Kidney (tissue), 13 donors: ENCODE measurements at regions not wholly inside any gene's neighbourhood (a gene's known extent, or its start where the extent isn't known, plus 50 kb on each side); places are given as distances from the start of the nearest gene placed in this dataset.

Experiments used
- DNase-seq, 5 donors: peaks; one replicate each; pipeline ENCODE4 v3.0.0-alpha.2; 2013 to 2020
- FAIRE-seq: peaks from 2 replicates; lab custom pipeline; 2012; peaks lifted over from hg19 to GRCh38; lab: Jason Lieb, UNC
- H3K27ac ChIP-seq, 2 donors: one replicate each; pipeline ENCODE4 v1.7.0; 2013; ENCODE audit warnings: low read depth in 2 of 2, low read length in 2 of 2, inconsistent platforms in 1 of 2
- H3K27me3 ChIP-seq: one replicate; pipeline ENCODE4 v1.7.1; 2013; ENCODE audit warnings: low read length, inconsistent platforms; ENCODE audit not compliant: control insufficient read depth, insufficient read depth
- H3K36me3 ChIP-seq, 3 donors: one replicate each; pipeline versions ENCODE4 v1.7.0 to v1.7.1; 2013; ENCODE audit warnings: low read length in 3 of 3, control low read depth in 1 of 3, inconsistent platforms in 1 of 3; ENCODE audit not compliant: insufficient read depth in 3 of 3, control insufficient read depth in 2 of 3
- H3K4me1 ChIP-seq, 3 donors: one replicate each; pipeline versions ENCODE4 v1.7.0 to v1.7.1; 2013; ENCODE audit warnings: low read length in 3 of 3, inconsistent platforms in 1 of 3, low read depth in 1 of 3; ENCODE audit not compliant: control insufficient read depth in 2 of 3, insufficient read depth in 2 of 3
- H3K4me3 ChIP-seq, 3 donors: one replicate each; pipeline versions ENCODE4 v1.7.0 to v1.8.1; 2013; ENCODE audit warnings: low read length in 3 of 3, control low read depth in 1 of 3, inconsistent platforms in 1 of 3
- H3K9ac ChIP-seq, 3 donors: one replicate each; pipeline versions ENCODE4 v1.7.0 to v1.7.1; 2013; ENCODE audit warnings: low read length in 3 of 3, control low read depth in 1 of 3, inconsistent platforms in 1 of 3
- H3K9me3 ChIP-seq, 3 donors: one replicate each; pipeline versions ENCODE4 v1.7.0 to v1.7.1; 2013; ENCODE audit warnings: low read length in 3 of 3, control low read depth in 1 of 3, inconsistent platforms in 1 of 3; ENCODE audit not compliant: control insufficient read depth in 2 of 3, insufficient read depth in 1 of 3
- intact Hi-C: fragments of 100-400 bp; cut with DNase I; formaldehyde crosslinking; loops from one replicate; pipeline ENCODE4 v1.11.1; 2022
- TF ChIP-seq, protein P1 (sequence below): IDR thresholded peaks from 3 replicates; pipeline ENCODE4 v1.5.1; 2012; ENCODE audit warnings: mild to moderate bottlenecking, moderate library complexity, borderline replicate concordance; ENCODE audit not compliant: insufficient read depth; ENCODE audit errors: extremely low read depth
- donor health status: control.
- donor health status: control.
- donor health status: control.
- donor health status: control.
- donor health status: control.
- donor health status: DM: yes; HTN: yes; CAD: no.
- donor health status: Normal renal cell carcinoma (clear cell type).

DNA sequence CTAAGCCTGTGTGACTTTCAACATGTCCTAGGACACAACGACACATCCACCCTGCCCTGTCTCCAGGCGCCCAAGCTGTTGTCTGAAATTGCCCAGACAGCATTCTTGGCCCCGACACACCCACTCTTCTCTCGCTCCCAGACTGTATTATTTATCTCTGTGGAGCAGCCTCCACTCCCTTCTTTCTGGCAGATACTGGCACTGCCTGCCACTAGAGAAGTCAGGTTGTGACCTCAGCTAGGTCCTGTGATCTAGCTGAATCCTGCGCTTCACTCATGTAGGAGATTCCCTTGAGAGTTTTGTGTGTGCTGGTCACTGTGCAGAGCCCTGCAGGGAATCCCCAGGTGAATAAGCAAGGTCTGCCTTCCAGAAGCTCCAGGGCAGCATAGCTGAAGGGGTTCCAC is 77.1 kb upstream of the TNP1 start:
- H3K4me3 ChIP-seq = no peak overlapping the region
- H3K27ac ChIP-seq = no peak overlapping the region
- TF ChIP-seq, protein P1, sequence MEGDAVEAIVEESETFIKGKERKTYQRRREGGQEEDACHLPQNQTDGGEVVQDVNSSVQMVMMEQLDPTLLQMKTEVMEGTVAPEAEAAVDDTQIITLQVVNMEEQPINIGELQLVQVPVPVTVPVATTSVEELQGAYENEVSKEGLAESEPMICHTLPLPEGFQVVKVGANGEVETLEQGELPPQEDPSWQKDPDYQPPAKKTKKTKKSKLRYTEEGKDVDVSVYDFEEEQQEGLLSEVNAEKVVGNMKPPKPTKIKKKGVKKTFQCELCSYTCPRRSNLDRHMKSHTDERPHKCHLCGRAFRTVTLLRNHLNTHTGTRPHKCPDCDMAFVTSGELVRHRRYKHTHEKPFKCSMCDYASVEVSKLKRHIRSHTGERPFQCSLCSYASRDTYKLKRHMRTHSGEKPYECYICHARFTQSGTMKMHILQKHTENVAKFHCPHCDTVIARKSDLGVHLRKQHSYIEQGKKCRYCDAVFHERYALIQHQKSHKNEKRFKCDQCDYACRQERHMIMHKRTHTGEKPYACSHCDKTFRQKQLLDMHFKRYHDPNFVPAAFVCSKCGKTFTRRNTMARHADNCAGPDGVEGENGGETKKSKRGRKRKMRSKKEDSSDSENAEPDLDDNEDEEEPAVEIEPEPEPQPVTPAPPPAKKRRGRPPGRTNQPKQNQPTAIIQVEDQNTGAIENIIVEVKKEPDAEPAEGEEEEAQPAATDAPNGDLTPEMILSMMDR = no peak
- no peaks in the 10 kb centered on the region for H3K9me3 ChIP-seq
- no peaks in the 10 kb centered on the region for H3K36me3 ChIP-seq
- no peak overlapping the region for H3K9ac ChIP-seq
- peak in 1 of 5 donors; percentile 34 for DNase-seq
- no peaks in the 10 kb centered on the region for H3K4me1 ChIP-seq
- intact Hi-C loops = no loop called here
- no peak for FAIRE-seq
- H3K27me3 ChIP-seq = no peaks in the 10 kb centered on the region

DNA sequence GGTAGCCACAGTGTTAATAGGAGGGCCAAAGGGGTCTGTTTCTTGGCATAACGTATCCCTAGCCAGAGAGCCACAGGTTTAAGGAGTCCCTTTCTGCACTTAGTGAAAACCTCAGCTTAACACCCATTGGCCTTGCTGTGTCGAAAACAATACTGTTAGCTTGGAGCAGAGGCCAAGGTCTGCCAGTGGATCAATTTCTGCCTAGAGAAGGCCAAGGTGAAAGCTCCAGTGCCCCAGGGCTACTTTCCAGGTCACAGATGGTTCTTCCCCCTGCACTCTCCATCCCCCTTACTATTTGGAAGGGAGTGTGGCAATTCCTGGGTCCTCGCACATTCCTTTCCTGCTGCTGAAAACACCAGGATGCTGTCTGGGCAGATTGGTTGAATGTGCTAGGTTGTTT is 74.8 kb upstream of the TNP1 start:
- FAIRE-seq (no peak), DNase-seq (no peak)
- Histone ChIP-seq H3K36me3 (no peaks in the 10 kb centered on the region), H3K9ac (no peak overlapping the region), H3K27ac (no peak overlapping the region), H3K4me3 (no peak overlapping the region), H3K9me3 (no peaks in the 10 kb centered on the region), H3K27me3 (no peaks in the 10 kb centered on the region), H3K4me1 (no peaks in the 10 kb centered on the region)
- TF ChIP-seq, protein P1 = no peak
- intact Hi-C loops = no loop called here

DNA sequence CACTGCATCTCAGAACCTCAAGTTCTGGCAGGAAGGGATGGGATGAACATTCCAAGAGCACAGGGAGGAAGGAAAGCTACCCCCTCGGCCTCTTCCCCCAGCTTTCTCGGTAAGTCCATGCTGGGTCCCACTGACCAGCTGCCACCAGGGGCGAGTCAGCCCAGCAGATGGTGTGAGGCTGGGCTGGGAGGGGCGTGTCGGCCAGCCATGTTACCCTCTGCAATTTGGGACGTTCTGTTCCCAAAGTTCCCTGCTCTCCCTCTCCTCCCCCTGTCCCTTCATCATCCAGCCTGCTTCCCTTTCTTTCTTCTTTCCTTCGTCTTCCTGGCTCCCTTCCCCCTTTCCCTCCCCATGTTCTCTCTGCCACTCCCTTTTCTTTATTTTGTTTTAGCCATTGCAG is 74.3 kb upstream of the TNP1 start:
- intact Hi-C loops = no loop called here
- DNase-seq (no peak), FAIRE-seq (no peak)
- Histone ChIP-seq H3K36me3 (no peaks in the 10 kb centered on the region), H3K9ac (no peak overlapping the region), H3K9me3 (no peaks in the 10 kb centered on the region), H3K4me3 (no peak overlapping the region), H3K27ac (no peak overlapping the region), H3K27me3 (no peaks in the 10 kb centered on the region), H3K4me1 (no peaks in the 10 kb centered on the region)
- TF ChIP-seq, protein P1 = no peak

DNA sequence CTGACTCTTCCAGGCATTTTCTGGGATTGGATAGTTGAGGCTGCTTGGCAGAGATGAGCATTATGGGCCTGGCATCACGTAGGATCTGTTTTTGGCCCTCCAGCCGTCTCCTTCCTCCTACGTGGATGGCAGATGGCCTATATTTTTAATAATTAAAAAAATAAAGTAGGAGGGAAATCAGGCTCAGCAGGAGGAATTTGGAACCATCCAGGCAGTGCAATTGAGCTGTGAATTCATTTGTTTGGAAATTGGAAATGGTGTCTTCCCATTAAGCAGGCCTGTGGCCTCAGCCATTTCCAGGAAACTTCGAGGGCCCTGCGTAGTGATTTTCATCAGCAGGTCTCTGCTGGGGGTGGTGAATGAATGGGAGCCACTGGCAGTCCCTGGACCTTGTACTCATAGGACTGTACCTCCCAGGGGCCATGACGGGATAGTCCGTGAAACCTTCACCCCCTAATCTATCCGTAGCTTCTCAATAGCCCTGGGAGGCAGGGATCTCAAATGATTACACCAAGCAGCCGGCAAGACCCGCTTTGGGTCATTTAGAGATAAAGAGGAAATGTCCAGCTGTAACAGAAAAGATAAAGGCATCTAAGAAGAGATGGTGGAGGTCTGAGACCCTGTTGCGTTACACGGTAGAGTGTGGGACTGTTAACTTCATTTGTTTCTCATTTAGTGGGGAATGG is 73.1 kb upstream of the TNP1 start:
- Histone ChIP-seq H3K9me3 (no peaks in the 10 kb centered on the region), H3K27me3 (no peaks in the 10 kb centered on the region), H3K4me1 (no peaks in the 10 kb centered on the region), H3K27ac (no peak overlapping the region), H3K9ac (no peak overlapping the region), H3K36me3 (no peaks in the 10 kb centered on the region), H3K4me3 (no peak overlapping the region)
- no peak for DNase-seq
- TF ChIP-seq, protein P1 = no peak
- intact Hi-C loops = no loop called here
- FAIRE-seq = no peak
